ENCODE measurements at regions not wholly inside any gene's neighbourhood (a gene's known extent, or its start where the extent isn't known, plus 50 kb on each side); places are given as distances from the start of the nearest gene placed in this dataset.

- no peak for TF ChIP-seq EZH2 (IDR thresholded peaks at IDR 0.05; ENCODE audit: insufficient read depth, low read length)
- TF ChIP-seq, protein P1, sequence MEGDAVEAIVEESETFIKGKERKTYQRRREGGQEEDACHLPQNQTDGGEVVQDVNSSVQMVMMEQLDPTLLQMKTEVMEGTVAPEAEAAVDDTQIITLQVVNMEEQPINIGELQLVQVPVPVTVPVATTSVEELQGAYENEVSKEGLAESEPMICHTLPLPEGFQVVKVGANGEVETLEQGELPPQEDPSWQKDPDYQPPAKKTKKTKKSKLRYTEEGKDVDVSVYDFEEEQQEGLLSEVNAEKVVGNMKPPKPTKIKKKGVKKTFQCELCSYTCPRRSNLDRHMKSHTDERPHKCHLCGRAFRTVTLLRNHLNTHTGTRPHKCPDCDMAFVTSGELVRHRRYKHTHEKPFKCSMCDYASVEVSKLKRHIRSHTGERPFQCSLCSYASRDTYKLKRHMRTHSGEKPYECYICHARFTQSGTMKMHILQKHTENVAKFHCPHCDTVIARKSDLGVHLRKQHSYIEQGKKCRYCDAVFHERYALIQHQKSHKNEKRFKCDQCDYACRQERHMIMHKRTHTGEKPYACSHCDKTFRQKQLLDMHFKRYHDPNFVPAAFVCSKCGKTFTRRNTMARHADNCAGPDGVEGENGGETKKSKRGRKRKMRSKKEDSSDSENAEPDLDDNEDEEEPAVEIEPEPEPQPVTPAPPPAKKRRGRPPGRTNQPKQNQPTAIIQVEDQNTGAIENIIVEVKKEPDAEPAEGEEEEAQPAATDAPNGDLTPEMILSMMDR (IDR thresholded peaks at IDR 0.05; ENCODE audit: insufficient read depth, low read depth, low read length) = no peak
These were observed 91.9 kb upstream of the MUCL1 start for GRCh38 chr12:54762390-54762789.
